Colonic mucosa (tissue), 4 donors: ENCODE measurements at regions not wholly inside any gene's neighbourhood (a gene's known extent, or its start where the extent isn't known, plus 50 kb on each side); places are given as distances from the start of the nearest gene placed in this dataset.

ENCODE experiments used
- DNase-seq: peaks from one replicate; pipeline ENCODE4 v3.0.0-alpha.2; 2020
- H3K27ac ChIP-seq: fragments of 200-600 bp; one replicate; pipeline ENCODE4 v1.8.0; 2021
- H3K27me3 ChIP-seq: fragments of 200-600 bp; one replicate; pipeline ENCODE4 v1.8.0; 2021
- H3K36me3 ChIP-seq: fragments of 200-600 bp; one replicate; pipeline ENCODE4 v1.8.0; 2021
- H3K4me1 ChIP-seq: fragments of 200-600 bp; one replicate; pipeline ENCODE4 v1.8.0; 2021; ENCODE audit warnings: mild to moderate bottlenecking
- H3K4me3 ChIP-seq: fragments of 200-600 bp; one replicate; pipeline ENCODE4 v1.8.0; 2021
- H3K9ac ChIP-seq, 2 donors: one replicate each; pipeline ENCODE4 v1.7.0; 2013; ENCODE audit warnings: control low read depth in 2 of 2, low read depth in 2 of 2, low read length in 2 of 2
- H3K9me3 ChIP-seq: fragments of 200-600 bp; one replicate; pipeline ENCODE4 v1.8.0; 2021
- intact Hi-C: fragments of 100-400 bp; cut with DNase I; formaldehyde crosslinking; loops from one replicate; pipeline ENCODE4 v1.14.1; 2022
- TF ChIP-seq, protein P1 (sequence below): fragments of 200-600 bp; IDR thresholded peaks from one replicate; pipeline ENCODE4 v1.8.0; 2022; ENCODE audit warnings: antibody characterized with exemption, mild to moderate bottlenecking
- donor health status: healthy.
- donor health status: DM: no; HTN: no; CAD: no.
- donor health status: DM: no; HTN: no; CAD: no.

DNA sequence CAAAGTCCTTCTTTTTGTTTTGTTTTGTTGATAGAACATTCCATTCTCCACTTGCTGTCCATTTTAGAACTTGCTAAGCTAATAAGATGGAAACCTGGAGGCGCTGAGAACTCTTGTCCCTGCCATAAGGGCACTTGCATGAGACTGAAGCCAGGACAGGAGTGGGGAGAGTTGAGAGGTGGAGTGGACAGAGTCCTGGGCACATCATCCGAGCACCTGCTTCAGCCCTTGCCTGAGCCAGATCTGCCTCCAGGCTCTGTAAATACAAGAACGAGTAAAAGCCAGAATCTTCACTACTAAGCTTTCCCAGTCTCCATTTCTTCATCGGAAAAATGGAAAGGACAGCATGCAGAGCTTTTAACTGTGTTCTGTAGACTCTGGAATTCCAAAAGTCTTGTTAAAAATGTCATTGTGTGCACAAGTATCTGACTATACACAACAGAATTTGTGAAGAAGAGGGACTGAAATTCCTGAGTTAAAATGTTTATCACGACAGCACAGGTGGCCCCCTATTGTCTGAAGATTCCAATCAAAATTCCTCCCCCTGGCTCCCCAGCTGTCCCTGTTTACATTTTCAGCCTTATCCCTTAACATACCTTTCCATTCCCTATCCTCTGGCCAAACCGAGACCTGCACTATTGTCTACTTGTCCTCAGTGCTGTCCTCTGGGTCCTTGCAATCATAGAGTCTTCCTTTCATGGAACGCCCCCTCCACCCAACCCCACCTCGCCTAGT lies 498.2 kb upstream of the TNP1 start:
- no peaks in the 10 kb centered on the region for H3K4me1 ChIP-seq
- H3K9me3 ChIP-seq = no peaks in the 10 kb centered on the region
- no peak overlapping the region for H3K4me3 ChIP-seq
- H3K9ac ChIP-seq = no peak overlapping the region
- no peaks in the 10 kb centered on the region for H3K36me3 ChIP-seq
- no peak for DNase-seq
- no peaks in the 10 kb centered on the region for H3K27me3 ChIP-seq
- intact Hi-C loops = no loop called here
- H3K27ac ChIP-seq = no peak overlapping the region
- TF ChIP-seq, protein P1, sequence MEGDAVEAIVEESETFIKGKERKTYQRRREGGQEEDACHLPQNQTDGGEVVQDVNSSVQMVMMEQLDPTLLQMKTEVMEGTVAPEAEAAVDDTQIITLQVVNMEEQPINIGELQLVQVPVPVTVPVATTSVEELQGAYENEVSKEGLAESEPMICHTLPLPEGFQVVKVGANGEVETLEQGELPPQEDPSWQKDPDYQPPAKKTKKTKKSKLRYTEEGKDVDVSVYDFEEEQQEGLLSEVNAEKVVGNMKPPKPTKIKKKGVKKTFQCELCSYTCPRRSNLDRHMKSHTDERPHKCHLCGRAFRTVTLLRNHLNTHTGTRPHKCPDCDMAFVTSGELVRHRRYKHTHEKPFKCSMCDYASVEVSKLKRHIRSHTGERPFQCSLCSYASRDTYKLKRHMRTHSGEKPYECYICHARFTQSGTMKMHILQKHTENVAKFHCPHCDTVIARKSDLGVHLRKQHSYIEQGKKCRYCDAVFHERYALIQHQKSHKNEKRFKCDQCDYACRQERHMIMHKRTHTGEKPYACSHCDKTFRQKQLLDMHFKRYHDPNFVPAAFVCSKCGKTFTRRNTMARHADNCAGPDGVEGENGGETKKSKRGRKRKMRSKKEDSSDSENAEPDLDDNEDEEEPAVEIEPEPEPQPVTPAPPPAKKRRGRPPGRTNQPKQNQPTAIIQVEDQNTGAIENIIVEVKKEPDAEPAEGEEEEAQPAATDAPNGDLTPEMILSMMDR = no peak

DNA sequence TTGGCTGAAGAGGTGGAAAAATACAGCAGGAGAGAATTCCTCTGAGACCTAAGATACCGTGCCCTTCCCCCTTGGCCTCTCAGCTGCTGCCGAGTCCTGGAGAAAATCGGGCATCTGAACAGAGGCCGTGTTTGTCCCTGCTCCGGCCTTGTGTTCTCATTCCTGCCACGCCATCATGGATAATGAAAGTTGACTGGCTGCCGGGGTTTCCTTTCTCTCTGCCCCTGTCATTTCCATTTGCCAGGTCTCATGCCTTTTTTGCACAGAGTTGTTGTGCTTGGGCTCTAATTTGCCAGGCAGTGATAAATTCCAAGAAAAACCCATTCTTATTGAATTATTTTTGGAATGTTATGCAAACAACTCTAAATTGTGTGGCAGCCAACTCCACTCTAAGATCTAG lies 496.9 kb upstream of the TNP1 start:
- Histone ChIP-seq H3K27me3 (no peaks in the 10 kb centered on the region), H3K4me3 (no peak overlapping the region), H3K36me3 (no peaks in the 10 kb centered on the region), H3K4me1 (no peaks in the 10 kb centered on the region), H3K27ac (no peak overlapping the region), H3K9ac (no peak overlapping the region), H3K9me3 (no peaks in the 10 kb centered on the region)
- intact Hi-C loops = no loop called here
- TF ChIP-seq, protein P1 = no peak
- no peak for DNase-seq

DNA sequence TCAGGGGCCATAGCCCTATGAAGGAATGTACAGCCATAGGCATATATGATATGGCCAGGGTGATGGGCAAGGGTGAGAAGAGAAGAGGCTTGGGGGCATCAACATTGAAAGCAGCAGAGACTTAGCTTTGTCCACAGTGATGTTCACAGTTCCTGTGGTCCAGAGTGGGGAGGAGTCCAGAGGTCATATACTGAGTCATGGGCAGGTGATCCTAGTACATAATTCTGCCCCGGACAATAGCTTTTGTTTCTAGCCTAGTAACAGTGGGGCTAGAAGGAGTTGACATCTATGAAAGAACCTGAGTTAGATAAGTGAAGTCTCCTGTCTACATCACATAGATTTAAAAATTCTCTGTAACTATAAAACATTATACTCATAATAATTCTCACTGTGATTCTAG lies 496.3 kb upstream of the TNP1 start:
- intact Hi-C loops = no loop called here

DNA sequence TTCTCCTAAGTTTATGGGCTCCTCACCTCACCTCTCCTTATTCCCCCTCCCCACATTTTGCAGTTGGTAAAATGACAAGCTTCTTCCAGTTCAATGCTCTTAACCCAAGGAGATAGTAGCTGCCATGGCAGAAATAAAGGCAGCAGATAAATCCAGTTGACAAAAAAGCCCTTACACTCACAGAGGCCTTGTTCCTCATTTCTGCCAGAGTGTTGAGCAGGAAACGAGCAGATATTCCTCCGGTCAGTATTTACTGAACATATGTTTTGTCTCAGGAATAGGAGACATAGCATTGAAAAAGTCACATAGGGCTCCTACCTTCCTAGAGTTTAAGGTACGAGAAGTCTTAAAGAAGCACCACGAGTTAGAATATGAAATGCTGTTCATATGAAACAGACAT lies 493.7 kb upstream of the TNP1 start:
- Histone ChIP-seq H3K27me3 (no peaks in the 10 kb centered on the region), H3K4me1 (no peaks in the 10 kb centered on the region), H3K9me3 (no peaks in the 10 kb centered on the region), H3K4me3 (no peak overlapping the region), H3K9ac (no peak overlapping the region), H3K27ac (no peak overlapping the region), H3K36me3 (no peaks in the 10 kb centered on the region)
- TF ChIP-seq, protein P1 = no peak
- intact Hi-C loops = no loop called here
- no peak for DNase-seq

More for the DNA sequence above, 496.3 kb upstream of the TNP1 start:
- Histone ChIP-seq H3K4me3 (no peak overlapping the region), H3K9me3 (no peaks in the 10 kb centered on the region), H3K27ac (no peak overlapping the region), H3K27me3 (no peaks in the 10 kb centered on the region), H3K9ac (no peak overlapping the region), H3K36me3 (no peaks in the 10 kb centered on the region), H3K4me1 (no peaks in the 10 kb centered on the region)
- TF ChIP-seq, protein P1 = no peak
- DNase-seq = no peak

DNA sequence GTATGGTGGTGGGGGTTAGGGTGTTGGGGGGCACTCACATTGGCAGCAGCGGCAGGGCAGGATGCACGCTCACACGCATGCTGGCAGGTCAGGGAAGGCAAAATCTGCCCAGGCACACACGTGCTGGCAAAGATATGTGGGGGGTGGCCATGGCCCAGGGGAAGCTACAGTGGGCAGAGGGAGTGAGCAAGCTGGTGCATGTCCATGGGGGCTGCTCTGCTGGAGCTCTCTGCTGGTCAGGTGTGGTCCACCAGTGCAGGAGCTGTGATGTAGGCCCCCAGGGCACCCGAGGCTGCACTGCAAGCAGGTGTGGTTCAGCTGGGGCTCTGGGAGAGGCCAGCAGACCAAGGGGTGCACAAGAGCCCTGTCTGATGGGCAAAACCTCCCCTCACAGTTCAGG lies 491.5 kb upstream of the TNP1 start:
- H3K27me3 ChIP-seq = no peaks in the 10 kb centered on the region
- H3K9ac ChIP-seq = no peak overlapping the region
- no peaks in the 10 kb centered on the region for H3K36me3 ChIP-seq
- no peak for DNase-seq
- no peak overlapping the region for H3K4me3 ChIP-seq
- no peaks in the 10 kb centered on the region for H3K4me1 ChIP-seq
- intact Hi-C loops = no loop called here
- TF ChIP-seq, protein P1 = no peak
- H3K9me3 ChIP-seq = no peaks in the 10 kb centered on the region
- no peak overlapping the region for H3K27ac ChIP-seq
